Mesenchymal stem cell (in vitro differentiated cells and primary cell): ENCODE measurements at regions not wholly inside any gene's neighbourhood (a gene's known extent, or its start where the extent isn't known, plus 50 kb on each side); places are given as distances from the start of the nearest gene placed in this dataset.

Source experiments
- DNase-seq: peaks from one replicate; pipeline ENCODE4 v3.0.0-alpha.2; 2013
- H2AFZ ChIP-seq: one replicate; pipeline ENCODE4 v1.6.1; 2013; ENCODE audit warnings: low read depth, mild to moderate bottlenecking, control low read depth, inconsistent platforms, low read length, moderate library complexity
- H2AK5ac ChIP-seq: 2 replicates; pipeline ENCODE4 v1.6.1; 2013; ENCODE audit warnings: low read length, moderate library complexity, mild to moderate bottlenecking, inconsistent platforms; ENCODE audit not compliant: severe bottlenecking
- H2BK120ac ChIP-seq: one replicate; pipeline ENCODE4 v1.6.1; 2013; ENCODE audit warnings: low read depth, mild to moderate bottlenecking, inconsistent platforms, low read length, moderate library complexity
- H2BK12ac ChIP-seq, 2 experiments: one replicate each; pipeline ENCODE4 v1.6.1; 2013; ENCODE audit warnings: inconsistent platforms in 2 of 2, low read length in 2 of 2, mild to moderate bottlenecking in 2 of 2, moderate library complexity in 2 of 2, control low read depth in 1 of 2
- H2BK15ac ChIP-seq: one replicate; pipeline ENCODE4 v1.6.1; 2013; ENCODE audit warnings: mild to moderate bottlenecking, low read depth, inconsistent platforms; ENCODE audit not compliant: poor library complexity, severe bottlenecking
- H2BK5ac ChIP-seq: 2 replicates; pipeline ENCODE4 v1.6.1; 2013; ENCODE audit warnings: low read depth, mild to moderate bottlenecking, low read length, control low read depth, inconsistent platforms; ENCODE audit not compliant: poor library complexity, severe bottlenecking
- H3K14ac ChIP-seq, 2 experiments: one replicate each; pipeline ENCODE4 v1.6.1; 2013; ENCODE audit warnings: inconsistent platforms in 2 of 2, low read length in 2 of 2, control low read depth in 1 of 2, mild to moderate bottlenecking in 1 of 2, moderate library complexity in 1 of 2
- H3K18ac ChIP-seq, 2 experiments: one replicate each; pipeline ENCODE4 v1.6.1; 2013; ENCODE audit warnings: inconsistent platforms in 2 of 2, low read length in 2 of 2, control low read depth in 1 of 2, low read depth in 1 of 2, mild to moderate bottlenecking in 1 of 2
- H3K23ac ChIP-seq, 2 experiments: one replicate each; pipeline ENCODE4 v1.6.1; 2013; ENCODE audit warnings: inconsistent platforms in 2 of 2, low read length in 2 of 2, mild to moderate bottlenecking in 2 of 2, moderate library complexity in 2 of 2, control low read depth in 1 of 2
- H3K27ac ChIP-seq: 2 replicates; pipeline ENCODE4 v1.5.1; 2013; ENCODE audit warnings: mild to moderate bottlenecking, moderate library complexity, low read length, control low read depth, inconsistent platforms; ENCODE audit not compliant: poor library complexity, severe bottlenecking
- H3K27me3 ChIP-seq, 2 experiments: 2 replicates each; pipeline versions ENCODE4 v1.6.1 to v1.7.0; 2013; ENCODE audit warnings: low read length in 2 of 2, mild to moderate bottlenecking in 2 of 2, moderate library complexity in 2 of 2, control low read depth in 1 of 2, inconsistent platforms in 1 of 2; ENCODE audit not compliant: control insufficient read depth in 1 of 2, insufficient read depth in 1 of 2
- H3K36me3 ChIP-seq, 2 experiments: 2 replicates each; pipeline versions ENCODE4 v1.6.1 to v1.7.0; 2013; ENCODE audit warnings: low read length in 2 of 2, control low read depth in 1 of 2, inconsistent platforms in 1 of 2, low read depth in 1 of 2, mild to moderate bottlenecking in 1 of 2; ENCODE audit not compliant: insufficient read depth in 2 of 2, control insufficient read depth in 1 of 2
- H3K4ac ChIP-seq, 2 experiments: one replicate each; pipeline ENCODE4 v1.6.1; 2013; ENCODE audit warnings: inconsistent platforms in 2 of 2, low read length in 2 of 2, mild to moderate bottlenecking in 2 of 2, moderate library complexity in 2 of 2, control low read depth in 1 of 2, low read depth in 1 of 2
- H3K4me1 ChIP-seq: 2 replicates; pipeline ENCODE4 v1.6.1; 2013; ENCODE audit warnings: low read depth, low read length, control low read depth; ENCODE audit not compliant: control insufficient read depth, insufficient read depth
- H3K4me2 ChIP-seq: 2 replicates; pipeline ENCODE4 v1.6.1; 2013; ENCODE audit warnings: low read length, mild to moderate bottlenecking, inconsistent platforms; ENCODE audit not compliant: poor library complexity, severe bottlenecking
- H3K4me3 ChIP-seq, 2 experiments: 2 replicates each; pipeline versions ENCODE4 v1.5.1 to v1.7.0; 2013; ENCODE audit warnings: low read length in 2 of 2, mild to moderate bottlenecking in 2 of 2, control low read depth in 1 of 2, low read depth in 1 of 2; ENCODE audit not compliant: insufficient read depth in 1 of 2
- H3K79me1 ChIP-seq: replicated peaks from 2 replicates; pipeline ENCODE4 v1.6.1; 2013; ENCODE audit warnings: mild to moderate bottlenecking, control low read depth, low read length, inconsistent platforms; ENCODE audit not compliant: poor library complexity, severe bottlenecking
- H3K9ac ChIP-seq: 2 replicates; pipeline ENCODE4 v1.7.0; 2013; ENCODE audit warnings: mild to moderate bottlenecking, low read length, moderate library complexity
- H3K9me3 ChIP-seq: 2 replicates; pipeline ENCODE4 v1.7.0; 2013; ENCODE audit warnings: mild to moderate bottlenecking, low read length; ENCODE audit not compliant: control insufficient read depth
- H4K8ac ChIP-seq: one replicate; pipeline ENCODE4 v1.6.1; 2013; ENCODE audit warnings: inconsistent platforms, mild to moderate bottlenecking, low read length, moderate library complexity
- H4K91ac ChIP-seq: one replicate; pipeline ENCODE4 v1.6.1; 2013; ENCODE audit warnings: mild to moderate bottlenecking, low read length, inconsistent platforms
- WGBS: methylation state at CpG from one replicate; pipeline ENCODE4 v1.1.7; 2013; ENCODE audit warnings: mixed read lengths; 5-methylcytosine and 5-hydroxymethylcytosine counted together

- 63% methylated on average over 1 of the region's 1 CpG for WGBS
- Histone ChIP-seq H4K91ac (no peak overlapping the region), H3K9me3 (no peaks in the 10 kb centered on the region), H3K36me3 (no peaks in the 10 kb centered on the region), H3K27ac (no peak overlapping the region), H3K18ac (no peak overlapping the region), H2BK120ac (no peak overlapping the region), H3K23ac (no peak overlapping the region), H3K9ac (no peak overlapping the region), H3K14ac (no peak overlapping the region), H3K4me2 (no peak overlapping the region), H2BK12ac (no peak overlapping the region), H2AFZ (no peak overlapping the region), H3K4me1 (no peaks in the 10 kb centered on the region), H2BK15ac (no peak overlapping the region), H2AK5ac (no peak overlapping the region), H2BK5ac (no peak overlapping the region), H4K8ac (no peak overlapping the region), H3K79me1 (no peaks in the 10 kb centered on the region), H3K4ac (no peak overlapping the region), H3K27me3 (no peaks in the 10 kb centered on the region), H3K4me3 (no peak overlapping the region)
- DNase-seq: no peak
Measured at GRCh38 chr7:49344556-49344955, 420.2 kb downstream of the CDC14C start.

GRCh38 chr7:49346195-49346899 is 422.0 kb downstream of the CDC14C start:
- DNase-seq: no peak
- H2BK120ac ChIP-seq: no peak overlapping the region
- H3K4me3 ChIP-seq: no peak overlapping the region
- H3K4me2 ChIP-seq: no peak overlapping the region
- no peak overlapping the region for H2BK12ac ChIP-seq
- H4K8ac ChIP-seq: no peak overlapping the region
- no peak overlapping the region for H3K18ac ChIP-seq
- H3K23ac ChIP-seq: no peak overlapping the region
- H2AK5ac ChIP-seq: no peak overlapping the region
- no peak overlapping the region for H4K91ac ChIP-seq
- H3K14ac ChIP-seq: no peak overlapping the region
- peaks cover 7% of the 10 kb centered on the region for H3K9me3 ChIP-seq
- no peak overlapping the region for H3K27ac ChIP-seq
- H2BK15ac ChIP-seq: no peak overlapping the region
- no peak overlapping the region for H3K9ac ChIP-seq
- no peaks in the 10 kb centered on the region for H3K79me1 ChIP-seq
- H3K4me1 ChIP-seq: no peaks in the 10 kb centered on the region
- H2BK5ac ChIP-seq: no peak overlapping the region
- no peaks in the 10 kb centered on the region for H3K36me3 ChIP-seq
- WGBS: 61% methylated on average over 1 of the region's 1 CpG
- H2AFZ ChIP-seq: no peak overlapping the region
- no peaks in the 10 kb centered on the region for H3K27me3 ChIP-seq
- no peak overlapping the region for H3K4ac ChIP-seq

DNA sequence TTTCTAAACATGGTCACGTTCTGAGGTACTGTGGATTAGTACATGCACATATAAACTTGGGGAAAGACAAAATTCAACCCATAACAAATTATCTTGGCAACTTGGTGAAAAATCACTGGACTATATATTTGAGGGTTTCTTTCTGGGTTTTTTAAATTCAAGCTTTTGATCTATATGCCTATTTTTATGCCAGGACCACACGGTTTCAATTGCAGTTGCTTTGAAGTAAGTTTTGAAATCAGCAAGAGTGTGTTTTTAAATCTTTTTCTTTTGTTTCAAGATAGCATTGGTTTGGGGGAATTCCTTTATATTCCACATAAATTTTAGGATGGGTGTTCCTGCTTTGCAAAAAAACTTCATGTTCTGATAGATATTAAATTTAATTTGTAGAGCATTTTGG is 406.4 kb upstream of the VWC2 start:
- no peak overlapping the region for H3K18ac ChIP-seq
- H2BK12ac ChIP-seq: no peak overlapping the region
- no peak overlapping the region for H3K4me2 ChIP-seq
- no peaks in the 10 kb centered on the region for H3K4me1 ChIP-seq
- H2AK5ac ChIP-seq: no peak overlapping the region
- H3K4me3 ChIP-seq: no peak overlapping the region
- no peak overlapping the region for H3K23ac ChIP-seq
- 63% methylated on average over 1 of the region's 2 CpGs for WGBS
- H3K4ac ChIP-seq: no peak overlapping the region
- H3K14ac ChIP-seq: no peak overlapping the region
- no peak overlapping the region for H4K8ac ChIP-seq
- no peak overlapping the region for H3K9ac ChIP-seq
- DNase-seq: no peak
- H2BK15ac ChIP-seq: no peak overlapping the region
- H3K79me1 ChIP-seq: no peaks in the 10 kb centered on the region
- H3K27me3 ChIP-seq: no peaks in the 10 kb centered on the region
- no peak overlapping the region for H3K27ac ChIP-seq
- no peak overlapping the region for H2AFZ ChIP-seq
- no peak overlapping the region for H2BK5ac ChIP-seq
- no peak overlapping the region for H2BK120ac ChIP-seq
- H3K9me3 ChIP-seq: no peaks in the 10 kb centered on the region
- H4K91ac ChIP-seq: no peak overlapping the region
- no peaks in the 10 kb centered on the region for H3K36me3 ChIP-seq

DNA sequence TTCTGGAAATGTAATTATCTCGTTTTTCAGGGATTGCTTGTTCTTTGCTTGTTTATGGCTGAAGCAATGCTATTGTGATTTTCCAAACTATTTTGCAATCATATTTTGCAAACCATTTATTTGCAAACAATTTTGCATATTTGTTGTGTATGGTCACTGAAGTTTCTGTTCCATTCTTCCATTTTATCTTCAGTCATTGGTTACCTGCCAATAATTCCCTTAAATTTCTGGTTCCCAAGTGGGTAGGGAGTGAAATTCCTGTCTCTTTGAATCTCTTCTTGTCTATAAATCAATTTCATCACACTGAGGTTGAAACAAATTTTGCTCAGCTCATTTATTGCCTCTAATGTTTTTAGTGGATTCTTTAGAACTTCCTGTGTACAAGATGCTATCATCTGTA is 401.7 kb upstream of the VWC2 start:
- no peaks in the 10 kb centered on the region for H3K36me3 ChIP-seq
- H4K91ac ChIP-seq: no peak overlapping the region
- no peaks in the 10 kb centered on the region for H3K4me1 ChIP-seq
- no peak overlapping the region for H2BK12ac ChIP-seq
- no peak overlapping the region for H2AK5ac ChIP-seq
- H3K14ac ChIP-seq: no peak overlapping the region
- no peak overlapping the region for H3K9ac ChIP-seq
- no peaks in the 10 kb centered on the region for H3K79me1 ChIP-seq
- H3K4me3 ChIP-seq: no peak overlapping the region
- no peak for DNase-seq
- no peak overlapping the region for H3K23ac ChIP-seq
- H3K18ac ChIP-seq: no peak overlapping the region
- no peak overlapping the region for H3K4ac ChIP-seq
- no peak overlapping the region for H2AFZ ChIP-seq
- H3K9me3 ChIP-seq: peaks cover 5% of the 10 kb centered on the region
- H2BK15ac ChIP-seq: no peak overlapping the region
- H2BK120ac ChIP-seq: no peak overlapping the region
- H3K27ac ChIP-seq: no peak overlapping the region
- no CpG with 5 or more reads among the region's 1 CpG for WGBS
- no peak overlapping the region for H2BK5ac ChIP-seq
- H4K8ac ChIP-seq: no peak overlapping the region
- no peaks in the 10 kb centered on the region for H3K27me3 ChIP-seq
- H3K4me2 ChIP-seq: no peak overlapping the region
